Ovary (tissue), 7 donors: ENCODE measurements at regions not wholly inside any gene's neighbourhood (a gene's known extent, or its start where the extent isn't known, plus 50 kb on each side); places are given as distances from the start of the nearest gene placed in this dataset.

Experiments used
- DNase-seq, 5 donors: peaks; one replicate each; pipeline ENCODE4 v3.0.0-alpha.2; 2019 to 2020
- H3K27ac ChIP-seq, 2 donors: fragments of 200-600 bp; one replicate each; pipeline versions ENCODE4 v1.5.1 to v1.8.0; 2019 to 2022
- H3K27me3 ChIP-seq: fragments of 200-600 bp; one replicate; pipeline ENCODE4 v1.8.0; 2022
- H3K36me3 ChIP-seq: fragments of 200-600 bp; sonication (generic); one replicate; pipeline ENCODE4 v1.5.1; 2019
- H3K4me1 ChIP-seq: one replicate; pipeline ENCODE4 v1.8.1; 2013; ENCODE audit warnings: mild to moderate bottlenecking, moderate library complexity; ENCODE audit not compliant: insufficient read depth
- H3K4me3 ChIP-seq: fragments of 200-600 bp; sonication (generic); one replicate; pipeline ENCODE4 v1.5.1; 2017
- H3K9me3 ChIP-seq, 2 donors: fragments of 200-600 bp in 1 of 2; sonication (generic) in 1 of 2; one replicate each; pipeline versions ENCODE4 v1.5.1 to v1.8.1; 2013 to 2019; ENCODE audit warnings: mild to moderate bottlenecking in 1 of 2, moderate library complexity in 1 of 2
- CTCF ChIP-seq, 3 donors: fragments of 450-650 bp in 2 of 3; fragments of 200-600 bp in 1 of 3; IDR thresholded peaks; one replicate each; pipeline versions ENCODE4 v1.5.1 to v1.8.0; 2016 to 2022; ENCODE audit warnings: antibody characterized with exemption in 3 of 3, mild to moderate bottlenecking in 1 of 3
- EP300 ChIP-seq: sonication (generic); formaldehyde crosslinking; IDR thresholded peaks from one replicate; pipeline ENCODE4 v1.6.1; 2017; ENCODE audit warnings: antibody characterized with exemption
- POLR2A ChIP-seq: fragments of 450-650 bp; IDR thresholded peaks from one replicate; pipeline ENCODE4 v1.6.1; 2017; ENCODE audit warnings: antibody characterized with exemption, mild to moderate bottlenecking, moderate library complexity
- WGBS, 3 donors: extraction: QIAGEN DNeasy Blood & Tissue Kit in 1 of 3; methylation state at CpG; one replicate each; pipeline versions ENCODE4 v1.1.5 to v1.1.7; 2013 to 2017; 5-methylcytosine and 5-hydroxymethylcytosine counted together
- intact Hi-C, 4 donors: fragments of 100-400 bp; cut with DNase I; formaldehyde crosslinking; loops; one replicate each; pipeline versions ENCODE4 v1.11.0 to v1.15.1; 2022 to 2023
- donor health status: DM: no; HTN: no; CAD: no; lungs with moderate emphysema.
- donor health status: DM: no; HTN: no; CAD: no.
- donor health status: Bipolar disorder and iron deficiency.
- donor health status: DM: no; HTN: no; CAD: no.
- donor health status: DM: yes; HTN: yes; CAD: no.

- intact Hi-C loops: no loop called here
- H3K36me3 ChIP-seq: no peaks in the 10 kb centered on the region
- H3K27ac ChIP-seq: no peak overlapping the region
- DNase-seq: no peak
- TF ChIP-seq CTCF (IDR thresholded peaks at IDR 0.05) (no peak), EP300 (no peak), POLR2A (no peak)
- H3K4me3 ChIP-seq: no peak overlapping the region
- no peaks in the 10 kb centered on the region for H3K27me3 ChIP-seq
- no peaks in the 10 kb centered on the region for H3K9me3 ChIP-seq
- no peaks in the 10 kb centered on the region for H3K4me1 ChIP-seq
- 89 to 96% (median 93%) methylated on average over 1 of the region's 1 CpG for WGBS, 3 donors
Observed at GRCh38 chr14:65251213-65251612, 148.9 kb upstream of the MAX start.

DNA sequence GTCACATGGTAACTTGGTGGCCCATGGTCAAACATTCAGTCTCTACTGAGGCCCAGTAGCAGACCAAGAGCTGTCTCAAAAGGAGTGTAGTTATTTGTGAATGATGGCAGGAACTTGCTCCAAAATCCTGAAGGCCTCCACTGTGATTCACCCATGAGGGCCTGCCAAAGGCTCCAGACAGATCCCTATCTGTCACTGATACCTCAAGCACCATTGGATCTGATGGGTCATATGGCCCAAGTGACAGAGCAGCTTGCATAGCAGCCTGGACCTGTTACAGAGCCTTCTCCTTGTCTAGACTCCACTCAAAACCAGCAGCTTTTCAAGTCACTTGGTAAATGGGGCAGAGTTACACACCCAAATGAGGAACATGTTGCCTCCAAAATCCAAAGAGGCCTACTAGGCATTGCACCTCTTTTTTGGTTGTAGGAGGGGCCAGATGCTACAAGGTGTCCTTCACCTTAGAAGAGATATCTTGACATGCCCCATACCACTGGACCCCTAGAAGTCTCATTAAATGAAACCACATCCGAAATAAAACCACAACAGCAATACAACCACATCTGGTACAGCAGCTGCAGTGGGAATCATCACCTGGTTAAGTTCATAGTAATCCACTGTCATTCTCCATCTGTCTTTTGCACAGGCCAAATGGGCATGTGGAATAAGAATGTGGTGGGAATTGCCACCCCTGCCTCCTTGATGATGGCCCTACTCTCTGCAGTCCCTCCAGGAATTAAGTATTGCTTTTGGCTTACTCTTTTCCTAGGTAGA is 150.4 kb upstream of the MAX start:
- no peaks in the 10 kb centered on the region for H3K9me3 ChIP-seq
- no peak overlapping the region for H3K27ac ChIP-seq
- intact Hi-C loops: no loop called here
- 0 to 100% (median 40%) methylated on average over 1 of the region's 1 CpG for WGBS, 3 donors
- H3K4me3 ChIP-seq: no peak overlapping the region
- no peaks in the 10 kb centered on the region for H3K27me3 ChIP-seq
- TF ChIP-seq EP300 (no peak), CTCF (IDR thresholded peaks at IDR 0.05) (no peak), POLR2A (no peak)
- no peaks in the 10 kb centered on the region for H3K36me3 ChIP-seq
- no peak for DNase-seq
- no peaks in the 10 kb centered on the region for H3K4me1 ChIP-seq

DNA sequence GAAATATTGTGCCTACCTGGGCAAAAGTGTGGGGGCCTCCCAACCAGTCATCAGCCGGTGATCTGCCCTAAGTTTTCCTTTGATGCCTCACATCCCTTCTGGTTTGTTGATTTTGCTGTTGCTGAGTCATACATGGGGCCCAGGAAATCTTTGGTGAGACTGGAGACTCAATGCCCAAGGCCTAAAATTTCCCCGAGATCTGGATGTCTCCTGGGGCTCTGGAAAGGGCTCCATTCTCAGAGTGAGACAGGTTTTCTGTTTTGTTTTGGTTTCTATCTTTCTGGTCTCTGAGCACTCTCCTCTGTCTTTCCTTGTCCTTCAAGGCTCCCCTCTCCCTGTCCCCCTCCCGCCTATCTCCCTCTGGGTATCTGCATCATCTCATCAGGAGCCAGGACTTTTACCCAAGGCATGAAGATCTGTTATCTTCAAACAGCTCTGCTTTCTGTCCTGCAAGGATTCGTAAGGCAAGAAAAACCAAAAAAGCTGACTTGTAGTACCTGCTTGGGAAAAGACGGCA is 152.8 kb upstream of the MAX start:
- H3K4me3 ChIP-seq: no peak overlapping the region
- no peak overlapping the region for H3K27ac ChIP-seq
- H3K27me3 ChIP-seq: no peaks in the 10 kb centered on the region
- H3K9me3 ChIP-seq: no peaks in the 10 kb centered on the region
- H3K36me3 ChIP-seq: no peaks in the 10 kb centered on the region
- H3K4me1 ChIP-seq: no peaks in the 10 kb centered on the region
- no peak for DNase-seq
- 80 to 90% (median 85%) methylated on average over 5 of the region's 5 CpGs for WGBS, 3 donors
- TF ChIP-seq POLR2A (no peak), CTCF (IDR thresholded peaks at IDR 0.05) (no peak), EP300 (no peak)
- intact Hi-C loops: no loop called here

- no peaks in the 10 kb centered on the region for H3K9me3 ChIP-seq
- H3K4me3 ChIP-seq: no peak overlapping the region
- DNase-seq: no peak
- H3K36me3 ChIP-seq: no peaks in the 10 kb centered on the region
- no peaks in the 10 kb centered on the region for H3K27me3 ChIP-seq
- no peak overlapping the region for H3K27ac ChIP-seq
- TF ChIP-seq CTCF (IDR thresholded peaks at IDR 0.05) (no peak), EP300 (no peak), POLR2A (no peak)
- no peaks in the 10 kb centered on the region for H3K4me1 ChIP-seq
- intact Hi-C loops: no loop called here
- WGBS, 3 donors: 68 to 70% (median 70%) methylated on average over 8 of the region's 8 CpGs
Observed at GRCh38 chr14:65255583-65256461, 153.5 kb upstream of the MAX start.
